ENCODE measurements at regions not wholly inside any gene's neighbourhood (a gene's known extent, or its start where the extent isn't known, plus 50 kb on each side); places are given as distances from the start of the nearest gene placed in this dataset.
A peak's percentile ranks its signal among the peaks of the same experiment; 100 is the strongest.

DNA sequence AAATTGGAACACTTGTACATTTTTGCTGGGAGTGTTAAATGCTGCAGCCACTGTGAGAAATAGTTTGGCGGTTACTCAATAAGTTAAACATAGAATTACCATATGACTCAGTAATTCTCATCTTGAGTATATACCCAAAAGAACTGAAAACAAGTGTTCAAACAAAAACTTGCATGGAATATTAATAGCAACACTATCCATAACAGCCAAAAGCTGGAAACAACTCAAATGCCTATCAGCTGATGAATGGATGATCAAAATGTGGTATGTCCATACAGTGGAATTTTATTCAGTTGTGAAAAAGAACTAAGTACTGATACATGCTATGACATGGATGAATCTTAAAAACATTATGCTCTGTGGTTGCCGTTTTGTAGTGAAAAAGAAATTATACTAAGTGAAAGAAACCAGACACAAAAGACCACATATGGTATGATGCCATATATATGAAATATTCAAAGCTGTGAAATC is 63.0 kb upstream of the SP4 start:
- POLR2A ChIA-PET, result interaction anchor here (1.8 kb wide), 1 partner anchor 62 kb away, joined by 4 read pairs; no protein-coding TSS in a partner anchor
- no peak overlapping the region for H3K4me3 ChIP-seq (ENCODE audit: low read depth, low read length)
- CTCF ChIA-PET, result interaction anchor here (0.5 to 1.1 kb wide), 2 partner anchors 35 to 102 kb away, joined by 3 read pairs; no protein-coding TSS in a partner anchor
- no peaks in the 10 kb centered on the region for H3K9me3 ChIP-seq (ENCODE audit: control insufficient read depth, insufficient read depth, low read depth, low read length)
- H3K36me3 ChIP-seq (ENCODE audit: control insufficient read depth in 2 of 2, insufficient read depth in 1 of 2, low read length in 2 of 2), result no peaks in the 10 kb centered on the region
- TF ChIP-seq ZNF146 (tag by site-specific recombination; IDR thresholded peaks at IDR 0.05), result 0 out of 2 replicates have a peak, but pooled peaks have one; percentile 11
- TF ChIP-seq SETDB1 (IDR thresholded peaks at IDR 0.05; ENCODE audit: insufficient read length, low read length), result no peak
- H3K4me1 ChIP-seq (ENCODE audit: control insufficient read depth, insufficient read depth, low read length), result peaks cover 10% of the 10 kb centered on the region; the same call in 1 of the 2 replicates
- H3K27ac ChIP-seq (ENCODE audit: extremely low read depth, low read depth, low read length), result no peak overlapping the region

- Histone ChIP-seq H3K27ac (ENCODE audit: extremely low read depth, low read depth, low read length) (no peak overlapping the region; the same call in 1 of the 2 replicates), H3K4me3 (ENCODE audit: low read depth, low read length) (no peak overlapping the region), H3K9me3 (ENCODE audit: control insufficient read depth, insufficient read depth, low read depth, low read length) (no peaks in the 10 kb centered on the region), H3K4me1 (ENCODE audit: control insufficient read depth, insufficient read depth, low read length) (peaks cover 11% of the 10 kb centered on the region; the same call in 1 of the 2 replicates), H3K36me3 (ENCODE audit: control insufficient read depth in 2 of 2, insufficient read depth in 1 of 2, low read length in 2 of 2) (no peaks in the 10 kb centered on the region)
- ChIA-PET CTCF (interaction anchor here (1.1 kb wide), 1 partner anchor 37 kb away, joined by 3 read pairs; no protein-coding TSS in a partner anchor), POLR2A (interaction anchor here (1.8 kb wide), 1 partner anchor 61 kb away, joined by 4 read pairs; no protein-coding TSS in a partner anchor)
- TF ChIP-seq KLF10 (tag by site-specific recombination; IDR thresholded peaks at IDR 0.05) (peak; percentile 40; the same call in 1 of the 2 replicates), KLF8 (tag by site-specific recombination; IDR thresholded peaks at IDR 0.05) (peak; percentile 43; the same call in 1 of the 2 replicates), BCL6B (tag by site-specific recombination; IDR thresholded peaks at IDR 0.05) (peak; percentile 57; the same call in 1 of the 2 replicates), ZNF707 (tag by site-specific recombination; IDR thresholded peaks at IDR 0.05) (no peak), ZNF366 (tag by site-specific recombination; conservative IDR thresholded peaks at IDR 0.05) (peak; percentile 65), ZNF692 (tag by site-specific recombination; IDR thresholded peaks at IDR 0.05) (peak; percentile 34; the same call in 1 of the 2 replicates), ZNF311 (tag by site-specific recombination; IDR thresholded peaks at IDR 0.05; ENCODE audit: borderline replicate concordance) (no peak), ZNF843 (tag by site-specific recombination; IDR thresholded peaks at IDR 0.05) (peak; percentile 59; the same call in 1 of the 2 replicates), OSR2 (tag by site-specific recombination; IDR thresholded peaks at IDR 0.05) (peak; percentile 42; the same call in 1 of the 2 replicates), ZXDB (tag by site-specific recombination; IDR thresholded peaks at IDR 0.05) (peak; percentile 35; the same call in 1 of the 2 replicates), ZNF580 (tag by site-specific recombination; IDR thresholded peaks at IDR 0.05) (no peak), ZNF140 (tag by site-specific recombination; IDR thresholded peaks at IDR 0.05) (no peak), ZEB2 (tag by site-specific recombination; IDR thresholded peaks at IDR 0.05) (peak; percentile 40; the same call in 1 of the 2 replicates), FEZF1 (tag by site-specific recombination; IDR thresholded peaks at IDR 0.05) (peak; percentile 39), ZFHX2 (tag by site-specific recombination; conservative IDR thresholded peaks at IDR 0.05) (no peak), ZNF629 (tag by site-specific recombination; IDR thresholded peaks at IDR 0.05) (peak; percentile 48; the same call in 1 of the 2 replicates)
- TF ChIP-seq, protein P1, sequence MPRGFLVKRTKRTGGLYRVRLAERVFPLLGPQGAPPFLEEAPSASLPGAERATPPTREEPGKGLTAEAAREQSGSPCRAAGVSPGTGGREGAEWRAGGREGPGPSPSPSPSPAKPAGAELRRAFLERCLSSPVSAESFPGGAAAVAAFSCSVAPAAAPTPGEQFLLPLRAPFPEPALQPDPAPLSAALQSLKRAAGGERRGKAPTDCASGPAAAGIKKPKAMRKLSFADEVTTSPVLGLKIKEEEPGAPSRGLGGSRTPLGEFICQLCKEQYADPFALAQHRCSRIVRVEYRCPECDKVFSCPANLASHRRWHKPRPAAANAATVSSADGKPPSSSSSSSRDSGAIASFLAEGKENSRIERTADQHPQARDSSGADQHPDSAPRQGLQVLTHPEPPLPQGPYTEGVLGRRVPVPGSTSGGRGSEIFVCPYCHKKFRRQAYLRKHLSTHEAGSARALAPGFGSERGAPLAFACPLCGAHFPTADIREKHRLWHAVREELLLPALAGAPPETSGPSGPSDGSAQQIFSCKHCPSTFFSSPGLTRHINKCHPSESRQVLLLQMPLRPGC (tag by site-specific recombination; IDR thresholded peaks at IDR 0.05), result 0 out of 2 replicates have a peak, but pooled peaks have one; percentile 40
- TF ChIP-seq, protein P2, sequence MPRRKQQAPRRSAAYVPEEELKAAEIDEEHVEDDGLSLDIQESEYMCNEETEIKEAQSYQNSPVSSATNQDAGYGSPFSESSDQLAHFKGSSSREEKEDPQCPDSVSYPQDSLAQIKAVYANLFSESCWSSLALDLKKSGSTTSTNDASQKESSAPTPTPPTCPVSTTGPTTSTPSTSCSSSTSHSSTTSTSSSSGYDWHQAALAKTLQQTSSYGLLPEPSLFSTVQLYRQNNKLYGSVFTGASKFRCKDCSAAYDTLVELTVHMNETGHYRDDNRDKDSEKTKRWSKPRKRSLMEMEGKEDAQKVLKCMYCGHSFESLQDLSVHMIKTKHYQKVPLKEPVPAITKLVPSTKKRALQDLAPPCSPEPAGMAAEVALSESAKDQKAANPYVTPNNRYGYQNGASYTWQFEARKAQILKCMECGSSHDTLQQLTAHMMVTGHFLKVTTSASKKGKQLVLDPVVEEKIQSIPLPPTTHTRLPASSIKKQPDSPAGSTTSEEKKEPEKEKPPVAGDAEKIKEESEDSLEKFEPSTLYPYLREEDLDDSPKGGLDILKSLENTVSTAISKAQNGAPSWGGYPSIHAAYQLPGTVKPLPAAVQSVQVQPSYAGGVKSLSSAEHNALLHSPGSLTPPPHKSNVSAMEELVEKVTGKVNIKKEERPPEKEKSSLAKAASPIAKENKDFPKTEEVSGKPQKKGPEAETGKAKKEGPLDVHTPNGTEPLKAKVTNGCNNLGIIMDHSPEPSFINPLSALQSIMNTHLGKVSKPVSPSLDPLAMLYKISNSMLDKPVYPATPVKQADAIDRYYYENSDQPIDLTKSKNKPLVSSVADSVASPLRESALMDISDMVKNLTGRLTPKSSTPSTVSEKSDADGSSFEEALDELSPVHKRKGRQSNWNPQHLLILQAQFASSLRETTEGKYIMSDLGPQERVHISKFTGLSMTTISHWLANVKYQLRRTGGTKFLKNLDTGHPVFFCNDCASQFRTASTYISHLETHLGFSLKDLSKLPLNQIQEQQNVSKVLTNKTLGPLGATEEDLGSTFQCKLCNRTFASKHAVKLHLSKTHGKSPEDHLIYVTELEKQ (tag by site-specific recombination; IDR thresholded peaks at IDR 0.05; ENCODE audit: borderline replicate concordance), result peak; percentile 37; the same call in 1 of the 2 replicates
- TF ChIP-seq, protein P3, sequence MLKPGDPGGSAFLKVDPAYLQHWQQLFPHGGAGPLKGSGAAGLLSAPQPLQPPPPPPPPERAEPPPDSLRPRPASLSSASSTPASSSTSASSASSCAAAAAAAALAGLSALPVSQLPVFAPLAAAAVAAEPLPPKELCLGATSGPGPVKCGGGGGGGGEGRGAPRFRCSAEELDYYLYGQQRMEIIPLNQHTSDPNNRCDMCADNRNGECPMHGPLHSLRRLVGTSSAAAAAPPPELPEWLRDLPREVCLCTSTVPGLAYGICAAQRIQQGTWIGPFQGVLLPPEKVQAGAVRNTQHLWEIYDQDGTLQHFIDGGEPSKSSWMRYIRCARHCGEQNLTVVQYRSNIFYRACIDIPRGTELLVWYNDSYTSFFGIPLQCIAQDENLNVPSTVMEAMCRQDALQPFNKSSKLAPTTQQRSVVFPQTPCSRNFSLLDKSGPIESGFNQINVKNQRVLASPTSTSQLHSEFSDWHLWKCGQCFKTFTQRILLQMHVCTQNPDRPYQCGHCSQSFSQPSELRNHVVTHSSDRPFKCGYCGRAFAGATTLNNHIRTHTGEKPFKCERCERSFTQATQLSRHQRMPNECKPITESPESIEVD (tag by site-specific recombination; IDR thresholded peaks at IDR 0.05), result peak; percentile 66
Measured at GRCh38 chr7:21365866-21366624, 61.8 kb upstream of the SP4 start.

Measured in HEK293 (cell line).